HuH-7.5 (cell line): ENCODE measurements at regions not wholly inside any gene's neighbourhood (a gene's known extent, or its start where the extent isn't known, plus 50 kb on each side); places are given as distances from the start of the nearest gene placed in this dataset.

ENCODE experiments used
- DNase-seq: peaks from one replicate; pipeline ENCODE4 v3.0.0; 2011; ENCODE audit warnings: low spot score

- no peak for DNase-seq
Measured at GRCh38 chr17:13405080-13405479, 196.6 kb downstream of the HS3ST3A1 start.

- DNase-seq: no peak
Measured at GRCh38 chr17:13403982-13404946, 197.5 kb downstream of the HS3ST3A1 start.

- no peak for DNase-seq
Measured at GRCh38 chr17:13400491-13400890, 201.2 kb downstream of the HS3ST3A1 start.

DNA sequence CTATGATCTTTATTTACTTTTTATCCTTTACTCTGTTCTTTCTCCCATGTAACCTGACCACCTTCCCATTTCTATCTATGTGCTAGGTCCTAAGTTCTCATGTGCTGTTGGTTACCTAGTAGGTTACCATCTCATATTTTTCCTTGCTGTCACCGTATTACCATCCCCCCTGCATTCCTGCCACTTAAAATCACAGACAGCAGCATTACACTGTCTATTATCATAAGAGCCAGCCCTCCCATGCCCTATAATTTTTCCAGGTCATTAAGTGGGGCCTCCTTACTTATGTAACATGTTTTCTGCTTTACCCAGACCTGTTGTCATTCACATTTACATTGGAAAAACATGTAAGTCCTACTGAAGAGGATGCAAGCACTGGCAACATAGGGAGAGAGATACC lies 202.9 kb downstream of the HS3ST3A1 start:
- no peak for DNase-seq

DNA sequence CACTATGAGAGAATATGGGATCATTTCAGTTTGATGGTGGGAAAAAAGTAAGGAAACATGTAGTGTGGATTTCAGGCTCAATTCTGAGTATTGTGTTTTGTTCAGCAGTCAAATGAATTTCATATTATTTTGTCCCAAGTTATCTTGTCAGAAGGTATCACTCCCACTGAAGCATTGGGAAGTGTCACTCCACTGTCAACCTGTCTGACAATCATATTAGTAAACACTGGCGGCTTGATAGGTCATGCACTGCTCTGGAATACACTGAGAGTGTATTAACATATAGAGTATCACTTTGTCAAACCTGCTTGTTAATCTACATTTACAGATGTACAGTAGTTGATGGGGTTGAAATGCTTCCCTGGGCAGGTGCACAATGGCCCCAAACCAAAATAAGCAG lies 203.6 kb downstream of the HS3ST3A1 start:
- DNase-seq: no peak

DNA sequence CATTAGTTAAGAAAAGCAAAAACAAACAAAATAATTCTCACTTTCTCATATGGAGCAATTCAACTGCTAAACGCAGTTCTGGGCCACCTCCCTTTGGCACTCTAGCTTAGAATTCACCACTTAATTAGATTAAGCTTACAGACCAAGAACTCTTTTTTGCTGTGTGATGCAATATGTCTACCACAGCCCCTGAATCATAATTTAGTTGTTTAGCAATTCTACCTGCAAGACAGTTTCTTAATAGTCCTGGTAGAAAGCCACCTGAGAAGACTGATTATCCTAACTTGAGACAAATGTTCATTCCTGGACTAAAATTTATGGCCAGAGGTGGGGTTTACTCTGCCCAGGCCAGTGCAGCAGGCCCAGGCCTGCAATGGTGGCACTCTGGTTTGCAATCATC lies 205.9 kb downstream of the HS3ST3A1 start:
- no peak for DNase-seq

GRCh38 chr17:13395346-13395745 lies 206.4 kb downstream of the HS3ST3A1 start:
- DNase-seq: no peak

- DNase-seq: no peak
Measured at GRCh38 chr17:13393841-13394710, 207.7 kb downstream of the HS3ST3A1 start.

GRCh38 chr17:13387952-13388351 lies 213.8 kb downstream of the HS3ST3A1 start:
- DNase-seq: no peak

DNA sequence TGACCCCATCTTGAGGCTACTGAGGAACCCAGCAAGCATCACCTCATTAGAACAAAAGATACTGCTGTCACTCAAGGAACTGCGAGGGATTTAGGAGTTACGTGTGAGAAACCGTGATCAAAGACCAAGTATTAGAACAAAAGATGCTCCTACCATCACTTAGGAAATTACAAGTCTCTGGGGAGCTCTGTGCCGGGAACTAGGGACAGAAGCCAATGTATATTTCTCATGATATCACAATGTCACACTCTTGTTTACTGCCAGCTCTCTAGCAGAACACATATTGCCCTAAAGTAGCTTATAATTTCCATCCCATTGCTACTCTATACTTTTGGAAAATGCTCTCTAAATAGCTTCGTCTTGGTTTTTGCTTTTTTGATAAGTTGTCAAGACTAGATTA lies 214.5 kb downstream of the HS3ST3A1 start:
- DNase-seq: no peak

DNA sequence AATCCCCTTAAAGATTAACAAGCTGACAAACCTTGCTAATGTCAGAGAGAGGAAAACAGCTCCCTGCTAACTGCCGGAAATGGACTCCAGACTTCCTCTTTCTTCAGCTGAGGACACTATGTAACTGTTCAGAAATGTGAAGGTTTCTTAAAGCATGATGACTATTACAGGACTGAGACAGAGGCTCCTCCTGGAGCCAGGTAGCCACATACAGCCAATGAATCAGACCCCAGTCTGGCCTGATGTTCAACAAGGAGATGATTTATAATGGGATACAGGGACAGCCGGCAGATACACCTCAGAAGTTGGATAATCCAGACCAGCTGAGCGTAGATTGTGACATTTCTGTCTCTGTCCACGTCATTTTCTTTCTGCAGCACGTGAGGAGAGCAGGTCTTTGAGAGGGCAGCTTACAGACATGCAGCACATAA lies 216.2 kb downstream of the HS3ST3A1 start:
- no peak for DNase-seq

DNA sequence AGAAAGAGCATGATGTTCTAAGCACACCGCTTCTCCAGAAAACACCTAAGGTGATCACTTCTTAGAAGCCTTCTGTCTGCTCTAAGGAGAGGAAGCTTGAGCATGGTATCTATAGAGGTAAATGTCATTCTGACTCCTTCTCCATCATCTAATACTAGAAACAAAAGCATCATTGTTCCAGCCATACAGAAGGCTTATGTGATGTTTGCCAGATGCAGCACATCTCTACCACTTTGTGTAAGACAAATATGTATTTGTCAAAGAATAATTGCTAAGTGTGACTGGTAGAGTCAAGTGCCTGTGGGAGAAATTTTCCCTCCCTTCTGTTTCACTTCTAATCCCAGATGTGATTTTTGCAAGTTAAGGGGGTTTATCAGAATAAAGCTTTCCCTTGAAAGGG lies 217.1 kb downstream of the HS3ST3A1 start:
- DNase-seq: no peak

- DNase-seq: no peak
Measured at GRCh38 chr17:13378361-13378760, 223.4 kb downstream of the HS3ST3A1 start.

DNA sequence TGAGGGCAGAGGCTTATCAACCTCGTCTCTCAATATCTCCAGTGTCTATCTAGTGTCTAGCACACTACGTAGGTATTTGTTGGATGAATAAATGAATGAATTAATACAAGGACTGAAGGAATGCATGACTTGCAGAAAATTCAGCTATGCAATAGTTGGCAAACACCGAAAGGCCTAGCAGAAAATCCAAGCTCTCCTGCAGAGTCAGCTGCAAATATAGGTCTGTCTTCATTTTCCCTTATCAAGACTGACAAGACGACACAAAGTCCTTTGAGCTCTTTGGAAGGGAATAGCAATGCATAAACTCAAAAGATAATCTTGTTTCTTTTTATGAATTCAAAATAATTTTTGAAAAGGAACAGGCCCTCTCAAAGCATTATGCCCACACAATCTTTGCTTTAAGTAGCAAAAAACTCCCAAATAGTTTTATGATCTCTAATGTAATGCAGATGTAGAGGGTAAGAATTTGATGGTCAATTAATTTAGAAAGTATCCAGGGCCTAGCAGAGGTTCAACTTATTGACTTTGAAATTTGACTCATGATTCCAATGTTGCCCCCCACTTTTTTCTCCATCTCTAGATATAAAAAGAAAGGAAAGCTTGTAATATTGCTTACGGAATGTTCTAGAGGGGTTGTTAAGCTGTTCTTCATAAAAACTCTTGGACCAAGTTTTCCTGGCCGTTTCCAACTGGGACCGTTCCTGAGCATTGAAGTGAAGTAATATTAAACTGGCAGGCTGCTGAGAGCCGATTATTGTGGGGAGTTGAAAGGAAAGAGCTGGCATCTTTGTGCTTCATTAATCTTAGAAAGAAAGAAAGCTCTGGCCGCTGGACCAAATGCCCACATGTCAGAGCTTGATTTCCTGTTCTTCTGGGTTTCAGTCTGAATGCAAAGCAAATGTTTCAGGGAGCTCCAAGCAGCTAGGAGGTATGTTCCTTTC lies 227.3 kb downstream of the HS3ST3A1 start:
- no peak for DNase-seq

DNA sequence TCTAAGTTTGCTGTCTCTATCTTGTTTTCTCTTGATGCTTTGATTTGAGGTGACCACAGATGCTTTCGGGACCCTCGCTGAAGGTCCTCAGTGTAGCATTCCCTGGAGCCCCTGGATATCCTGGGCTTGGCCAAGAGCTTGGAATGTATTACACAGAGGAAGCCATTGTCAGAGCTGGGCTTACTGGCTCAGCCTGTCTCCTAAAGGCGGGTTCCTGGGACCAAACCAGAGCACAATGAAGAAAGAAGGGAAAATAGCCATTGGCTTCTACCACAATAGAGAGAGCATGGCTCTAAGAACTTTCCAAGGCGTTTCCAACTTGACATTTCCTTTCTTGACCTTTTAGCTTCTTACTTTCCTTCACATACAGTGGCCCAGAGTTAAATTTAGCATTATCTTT lies 229.3 kb downstream of the HS3ST3A1 start:
- DNase-seq: no peak

DNA sequence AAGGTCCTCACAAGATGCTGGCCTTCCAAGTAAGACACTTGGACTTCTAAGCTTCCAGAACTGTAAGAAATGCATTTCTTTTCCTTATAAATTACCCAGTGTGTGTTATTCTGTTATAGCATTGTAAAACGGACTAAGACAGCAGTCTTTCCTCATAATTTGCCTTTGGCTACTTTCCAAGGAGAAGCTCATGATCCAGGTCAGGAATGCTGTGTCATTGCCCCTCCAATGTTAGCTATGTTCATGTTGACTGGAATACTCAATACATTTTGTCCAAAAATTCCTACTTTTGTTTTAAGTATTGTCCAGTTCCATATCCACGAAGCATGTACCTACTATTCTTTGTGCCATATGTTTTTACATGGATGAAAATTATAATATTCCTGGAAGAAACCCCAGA lies 234.6 kb downstream of the HS3ST3A1 start:
- no peak for DNase-seq

DNA sequence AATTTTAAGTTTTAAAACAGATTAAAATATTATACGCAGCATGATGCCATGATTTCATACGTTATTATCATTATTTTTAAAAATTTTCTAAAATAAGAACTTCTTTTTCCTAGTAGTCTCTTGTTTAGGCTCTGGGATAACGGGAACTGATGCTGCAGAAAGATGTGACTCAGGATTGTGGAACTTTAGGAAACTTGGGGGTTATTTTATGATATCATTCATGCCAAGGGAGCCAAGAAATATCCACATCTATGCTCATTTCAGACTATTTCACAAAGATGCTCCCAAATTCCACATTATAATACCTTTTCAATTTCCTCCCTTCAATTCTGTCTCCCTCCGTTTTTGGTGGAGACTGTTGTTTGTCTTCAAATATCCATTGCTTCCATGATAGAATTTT lies 236.4 kb downstream of the HS3ST3A1 start:
- no peak for DNase-seq

GRCh38 chr17:13363771-13364170 lies 238.0 kb downstream of the HS3ST3A1 start:
- no peak for DNase-seq

DNA sequence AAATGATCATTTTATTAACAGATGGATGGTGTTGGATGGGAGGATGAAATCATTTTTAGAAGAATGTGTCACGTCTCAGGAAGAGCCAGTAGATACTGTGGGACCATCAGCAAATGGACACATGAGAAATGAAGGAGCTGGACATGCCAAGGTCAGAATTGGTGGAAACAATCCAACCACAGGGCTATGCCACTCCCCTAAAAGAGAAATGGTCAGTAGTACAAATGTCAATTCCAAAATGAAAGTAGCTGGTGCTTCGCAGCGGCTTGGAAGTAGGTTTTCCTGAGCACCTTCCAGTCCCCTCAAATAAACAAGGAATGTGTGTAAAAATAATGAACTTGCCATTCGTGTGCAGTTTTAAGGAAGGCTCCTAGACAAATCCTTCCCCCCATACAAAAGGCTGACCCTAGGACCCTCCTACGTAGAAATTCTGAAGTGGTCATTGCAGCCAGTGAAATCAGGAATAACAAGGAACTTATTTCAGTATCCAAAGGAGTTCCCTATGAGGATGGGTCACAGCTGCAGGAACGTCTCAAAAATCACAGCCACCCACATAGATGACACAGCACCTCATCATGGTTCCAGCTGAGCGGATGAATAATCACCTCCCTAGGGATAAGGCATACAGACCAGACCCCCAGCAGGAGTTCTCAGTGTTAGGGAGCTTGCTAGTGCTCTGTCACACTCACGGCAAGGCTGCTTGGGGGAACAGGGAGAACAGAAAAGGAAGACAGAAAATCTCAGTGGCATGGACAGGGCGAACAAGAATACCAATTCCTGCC lies 239.2 kb downstream of the HS3ST3A1 start:
- no peak for DNase-seq

DNA sequence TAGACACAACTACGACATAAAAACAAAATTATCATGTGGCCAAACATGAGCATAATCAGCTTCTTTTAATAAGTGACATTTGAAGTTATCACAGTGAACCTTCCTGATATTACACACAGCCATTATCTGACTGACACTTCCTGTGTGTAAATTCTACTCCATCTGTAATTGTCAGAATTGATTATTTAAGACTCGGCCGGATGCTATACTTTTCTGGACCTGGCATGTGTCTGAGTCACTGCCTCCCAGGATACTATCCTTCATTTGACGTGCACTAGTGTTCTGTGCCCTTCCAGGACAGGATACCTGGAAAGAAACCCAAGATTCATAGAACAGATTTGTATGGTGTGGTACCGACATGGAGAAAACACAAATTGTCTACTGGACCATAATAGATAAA lies 242.0 kb downstream of the HS3ST3A1 start:
- DNase-seq: no peak

DNA sequence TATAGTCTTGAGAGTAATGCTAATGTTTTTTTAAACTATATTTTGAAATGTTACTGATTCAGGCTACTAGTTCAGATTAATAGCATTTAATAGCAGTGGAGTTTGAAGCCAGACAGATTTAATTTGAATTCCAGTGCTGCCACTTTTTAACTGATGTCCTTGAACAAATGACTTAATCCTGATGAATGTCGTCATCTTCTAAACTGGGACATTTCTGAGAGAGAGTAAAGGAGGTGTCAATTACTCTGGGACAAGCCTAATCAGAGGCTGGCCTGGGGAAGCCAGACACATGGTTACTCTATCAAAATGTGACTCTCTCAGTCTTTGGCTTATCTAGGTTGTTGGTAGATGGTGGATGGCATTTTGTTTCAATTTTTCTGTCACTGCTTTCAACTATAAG lies 246.7 kb downstream of the HS3ST3A1 start:
- DNase-seq: no peak
